Activated naive CD4-positive, alpha-beta T cell treated with anti-CD3 and anti-CD28 coated beads, Interleukin-2, amount 50 U/mL, for 16 hours (primary cell): ENCODE measurements at regions not wholly inside any gene's neighbourhood (a gene's known extent, or its start where the extent isn't known, plus 50 kb on each side); places are given as distances from the start of the nearest gene placed in this dataset.
"Not testable (repeated sequence)": the region's sequence is repeated elsewhere in the genome, so short reads cannot be mapped to it uniquely, and the experiment has no call there.

Experiments used
- DNase-seq: peaks from one replicate; pipeline ENCODE4 v3.0.0-alpha.2; 2020

DNA sequence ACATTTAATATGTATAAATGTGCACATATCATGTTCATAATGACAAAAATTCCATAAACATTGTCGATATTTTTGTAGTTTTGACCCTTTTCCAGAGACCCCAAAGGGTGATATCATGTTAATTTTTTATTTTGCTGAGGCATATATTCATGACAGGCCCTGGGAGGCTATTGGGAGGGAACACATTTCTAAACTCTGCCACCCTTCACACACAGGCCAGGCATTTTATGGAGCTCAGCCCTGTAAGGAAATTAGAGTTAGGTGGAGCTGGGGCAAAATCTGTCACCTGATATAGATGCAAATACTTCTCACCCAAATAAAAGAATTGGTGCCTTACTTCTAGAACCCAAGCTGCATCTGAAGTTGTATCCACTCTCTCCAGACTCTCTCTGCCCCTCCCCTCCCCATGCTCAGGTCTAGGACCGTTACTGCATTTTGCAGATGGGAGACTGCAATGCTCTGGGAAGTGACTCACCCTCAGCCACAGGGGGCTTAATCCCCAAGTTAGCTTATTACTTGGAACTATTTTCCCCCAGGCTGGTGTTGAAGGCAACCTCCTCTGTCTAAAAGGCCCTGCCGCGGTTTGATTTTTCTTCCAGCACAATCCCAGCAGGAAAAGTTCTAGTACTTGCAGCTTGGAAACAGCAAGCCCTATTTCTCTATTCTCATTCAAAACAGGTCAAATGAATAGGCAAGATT, 238.9 kb downstream of the EMP1 start:
- no peak for DNase-seq

DNA sequence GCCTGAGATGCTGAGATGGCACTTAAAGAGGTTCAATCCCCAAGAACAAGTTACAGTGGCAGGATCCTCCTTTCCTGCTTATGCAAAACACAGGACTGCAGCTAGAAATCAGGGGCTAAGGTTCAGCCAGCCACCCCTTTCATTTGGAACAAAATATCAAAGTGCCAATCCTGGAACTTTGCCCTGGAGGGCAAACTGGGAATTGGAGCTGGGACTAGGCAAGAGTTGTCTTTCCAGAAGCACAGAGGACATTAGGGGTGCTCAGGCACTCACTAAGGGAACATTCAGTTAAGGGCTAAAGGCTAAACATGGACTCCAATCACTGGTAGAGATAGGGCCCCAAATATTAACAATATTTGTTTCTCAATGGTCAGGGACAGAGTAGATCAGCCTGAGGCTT, 237.2 kb downstream of the EMP1 start:
- no peak for DNase-seq

DNA sequence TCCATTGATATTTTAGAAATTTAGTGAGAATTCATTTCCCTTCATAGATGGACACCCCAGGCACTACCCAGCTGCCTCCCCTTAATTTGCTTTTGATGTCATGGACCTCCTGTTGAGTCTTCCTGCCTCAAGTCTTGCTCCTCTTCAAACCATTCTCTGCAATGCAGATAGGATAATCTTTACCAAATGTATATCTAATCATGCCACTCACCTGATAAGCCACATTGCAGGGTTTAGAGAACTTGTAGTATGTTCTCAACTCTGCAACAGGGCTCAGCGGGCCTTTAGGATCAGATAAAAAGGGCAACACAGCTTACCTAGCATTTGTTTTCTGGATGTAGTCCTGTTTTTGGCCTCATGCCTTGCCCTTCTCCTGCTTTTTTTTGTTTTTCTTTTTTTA, 234.5 kb downstream of the EMP1 start:
- DNase-seq = no peak

DNA sequence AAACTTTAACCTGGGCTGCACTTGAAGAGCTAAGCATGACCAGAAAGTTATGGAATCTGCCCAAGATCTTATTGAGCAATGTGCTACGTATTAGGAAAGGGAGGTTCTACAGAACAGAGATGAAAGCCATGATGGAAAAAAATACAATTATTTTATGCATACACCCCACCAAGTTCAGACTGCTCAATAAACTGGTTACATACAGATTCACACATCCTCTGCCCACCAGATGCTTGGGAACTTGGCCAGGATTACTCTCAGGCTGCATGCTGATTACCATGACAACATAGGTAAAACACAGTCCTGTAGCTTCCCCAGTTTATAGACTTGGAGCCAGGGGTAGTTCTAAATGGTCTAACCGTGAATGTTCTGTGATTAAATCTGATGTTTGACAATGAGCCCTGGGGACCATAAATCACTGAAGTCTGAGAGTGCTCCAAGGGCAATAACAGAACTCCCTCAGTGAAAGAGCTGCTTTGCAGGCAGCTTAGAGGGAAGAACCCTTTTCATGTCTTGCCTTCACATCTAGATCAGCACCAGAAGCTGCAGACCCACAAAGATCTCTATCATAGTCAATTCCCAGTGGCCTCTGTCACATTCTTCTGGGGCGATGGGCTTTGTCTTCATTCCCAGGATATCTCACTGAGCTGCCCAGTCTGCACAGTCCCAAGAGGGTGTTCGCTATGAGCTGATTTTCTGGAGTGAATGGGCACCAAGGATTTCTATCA, 232.2 kb downstream of the EMP1 start:
- DNase-seq = no peak

DNA sequence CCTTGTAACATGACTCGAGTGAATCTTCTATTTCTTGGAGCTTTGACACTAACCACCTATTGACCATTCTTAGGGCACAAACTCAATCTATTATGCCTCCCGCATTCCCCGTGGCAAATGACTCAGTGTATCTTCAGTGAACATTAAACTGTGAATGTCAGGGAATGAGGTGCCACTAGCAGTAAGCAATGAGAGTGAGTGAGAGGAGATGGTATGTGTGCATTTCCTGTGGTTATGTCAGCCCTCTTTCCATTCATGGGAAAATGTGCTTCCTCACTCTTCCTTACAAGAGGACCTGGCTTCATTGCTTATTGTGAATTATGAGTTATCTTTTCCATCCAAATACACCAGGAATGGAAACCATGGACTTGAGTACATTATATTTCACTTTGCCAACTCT, 229.2 kb downstream of the EMP1 start:
- no peak for DNase-seq

DNA sequence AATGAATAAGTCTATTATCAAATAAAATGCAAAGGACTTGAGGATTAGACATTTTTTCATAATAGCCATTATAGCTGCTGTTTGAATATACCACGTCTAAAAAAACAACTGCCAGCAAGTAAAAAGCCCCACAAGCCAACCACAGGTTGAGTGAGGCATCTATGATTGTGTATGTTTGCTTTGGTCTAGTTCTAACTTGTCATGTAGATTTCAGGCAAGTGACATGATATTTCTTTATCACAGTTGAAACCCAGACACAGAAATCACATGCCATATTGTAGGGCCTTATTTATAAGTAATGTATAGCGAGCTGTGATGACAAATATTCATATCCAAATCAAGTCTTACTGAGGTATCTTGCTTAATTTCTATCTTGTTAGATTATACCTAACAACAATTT, 225.8 kb downstream of the EMP1 start:
- no peak for DNase-seq

DNA sequence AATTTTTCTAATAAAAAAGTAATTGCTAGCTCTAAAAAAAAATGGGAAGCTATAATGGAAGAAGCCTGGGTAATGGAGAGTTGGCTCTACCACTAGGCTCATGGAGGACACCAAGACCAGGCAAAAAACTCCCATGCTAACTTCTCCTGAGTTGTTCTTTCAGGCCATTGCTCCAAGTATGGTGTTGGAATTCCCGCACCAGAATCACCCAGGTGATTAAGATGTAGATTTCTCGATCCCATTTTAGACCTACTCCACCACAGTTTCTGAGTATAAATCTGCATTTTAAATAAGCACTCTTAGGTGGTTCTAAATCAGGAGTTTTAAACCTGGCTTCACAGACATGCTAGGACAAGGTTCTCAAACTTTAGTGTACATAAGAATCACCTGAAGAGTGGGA, 221.0 kb downstream of the EMP1 start:
- DNase-seq = no peak

DNA sequence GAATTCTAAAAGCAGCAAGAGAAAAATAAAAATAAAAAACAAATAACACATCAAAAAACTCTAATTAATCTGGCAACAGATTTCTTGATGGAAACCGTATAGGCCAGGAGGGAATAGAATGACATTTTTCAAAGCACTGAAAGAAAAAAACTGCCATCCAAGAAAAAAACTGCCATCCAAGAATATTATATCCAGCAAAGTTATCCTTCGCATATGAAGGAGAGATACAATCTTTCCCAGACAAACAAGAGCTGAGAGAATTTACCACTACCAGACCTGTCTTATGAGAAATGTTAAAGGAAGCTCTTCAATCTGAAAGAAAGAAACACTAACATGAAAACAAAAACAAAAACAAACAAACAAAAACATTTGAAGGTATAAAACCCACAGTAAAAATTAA, 214.8 kb downstream of the EMP1 start:
- DNase-seq = no peak

DNA sequence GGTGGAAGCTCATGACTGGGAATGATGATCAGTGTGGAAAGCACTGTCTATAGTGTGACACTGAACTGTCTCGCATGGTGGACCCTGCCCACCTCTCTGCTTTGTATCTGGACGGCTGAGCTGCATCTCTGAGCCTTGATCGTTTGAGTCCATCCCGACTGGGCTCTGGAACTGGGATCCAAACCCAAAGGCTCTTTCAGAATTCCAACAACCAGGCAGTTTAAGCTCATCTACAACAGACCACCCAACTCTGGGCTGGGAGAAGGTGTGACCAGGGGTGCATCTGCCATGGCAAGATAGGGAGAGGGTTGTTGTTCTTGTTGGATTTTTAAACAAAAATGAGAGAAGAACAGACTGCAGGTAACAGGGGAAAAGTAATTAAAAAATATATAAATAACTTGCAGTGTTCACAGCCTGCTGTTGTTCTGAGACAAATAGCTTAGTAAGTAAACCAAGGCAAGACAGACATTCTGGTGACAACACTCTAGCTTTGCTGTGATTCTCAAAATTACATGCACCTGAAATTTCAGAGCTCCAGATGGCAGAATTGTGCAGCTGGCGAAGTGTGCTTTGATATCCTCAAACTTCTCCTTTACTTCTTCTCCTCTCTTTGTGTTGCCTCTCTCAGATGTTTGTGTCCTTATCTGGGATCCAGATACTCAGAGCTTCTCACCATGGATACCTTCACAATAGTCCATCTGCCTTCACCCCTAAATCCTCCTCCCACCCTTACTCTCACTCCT, 209.6 kb downstream of the EMP1 start:
- DNase-seq = no peak

DNA sequence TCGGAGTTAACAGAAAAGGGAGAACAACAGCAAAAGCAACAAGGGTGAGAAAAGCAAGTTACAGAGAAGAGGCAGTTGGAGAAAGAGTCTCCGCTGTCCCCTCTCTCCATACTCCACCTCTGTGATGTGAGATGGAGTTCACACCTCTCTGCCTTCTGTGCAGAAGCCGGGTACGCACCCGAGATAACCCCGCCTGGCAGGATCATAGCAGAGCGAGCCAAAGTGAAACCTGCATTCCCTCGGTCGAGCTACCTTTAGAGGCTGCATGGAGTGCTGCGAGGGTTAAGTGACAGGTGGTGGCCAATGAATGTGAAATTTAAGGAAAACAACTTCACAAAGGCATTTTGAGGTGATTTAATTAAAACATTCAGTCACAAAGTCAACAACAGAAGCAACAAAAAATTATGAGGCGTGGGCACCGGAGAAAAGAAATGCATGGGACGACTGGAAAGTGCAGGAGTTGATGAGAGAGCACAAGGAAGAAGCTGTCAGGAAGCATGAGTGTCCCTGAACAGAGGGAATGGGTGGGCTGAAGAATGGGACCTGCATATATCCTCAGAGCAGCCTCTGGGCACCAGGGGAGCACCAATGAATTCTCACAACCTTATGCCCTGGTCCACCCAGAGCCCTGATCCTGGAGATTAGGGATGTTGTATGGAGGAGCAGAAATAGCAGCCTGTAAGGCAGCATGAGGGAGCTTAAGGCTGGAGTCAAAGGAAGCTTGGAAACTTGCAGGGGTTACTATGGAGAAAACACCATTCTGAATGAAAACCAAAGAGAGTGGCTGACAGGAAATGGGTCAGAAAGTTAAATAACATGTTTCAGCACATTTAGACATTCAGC, 208.3 kb downstream of the EMP1 start:
- DNase-seq = no peak

DNA sequence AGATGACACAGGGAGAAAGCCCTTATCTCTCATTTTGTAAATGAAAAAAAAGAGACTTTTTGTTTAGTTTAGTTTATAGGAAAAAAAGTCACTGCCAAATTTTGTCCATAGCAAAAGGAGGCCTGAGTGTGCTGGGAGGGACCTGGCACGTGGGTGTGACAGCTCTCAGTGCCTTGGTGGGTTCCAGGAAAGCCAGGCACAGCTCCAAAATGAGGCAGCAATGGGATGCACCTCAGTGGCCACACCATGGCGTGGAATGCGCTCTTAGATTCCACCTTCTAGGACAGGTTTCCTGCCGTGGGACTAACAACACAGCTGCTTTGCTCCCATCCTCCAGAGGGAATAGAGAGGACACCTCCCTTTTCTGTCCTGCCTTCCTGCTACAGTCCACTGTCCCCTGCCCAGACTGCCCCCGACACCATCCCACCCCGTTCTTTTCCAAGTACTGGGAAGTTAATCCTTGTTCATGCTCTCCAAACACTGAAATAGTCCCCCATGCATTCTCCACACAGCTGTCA, 207.6 kb downstream of the EMP1 start:
- no peak for DNase-seq

DNA sequence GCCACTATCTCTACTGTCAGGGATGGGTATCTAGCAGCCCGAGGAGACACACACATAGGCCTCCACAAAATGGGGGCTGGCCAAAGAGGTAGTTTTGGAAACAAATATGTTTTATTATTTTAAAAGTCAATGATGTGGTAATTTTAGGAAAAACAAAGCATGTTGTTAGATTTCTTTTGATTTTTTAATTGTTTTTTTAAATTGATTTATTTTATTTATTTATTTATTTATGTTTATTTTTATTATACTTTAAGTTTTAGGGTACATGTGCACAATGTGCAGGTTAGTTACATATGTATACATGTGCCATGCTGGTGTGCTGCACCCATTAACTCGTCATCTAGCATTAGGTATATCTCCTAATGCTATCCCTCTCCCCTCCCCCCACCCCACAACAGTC, 194.8 kb downstream of the EMP1 start:
- DNase-seq = not testable (repeated sequence)

DNA sequence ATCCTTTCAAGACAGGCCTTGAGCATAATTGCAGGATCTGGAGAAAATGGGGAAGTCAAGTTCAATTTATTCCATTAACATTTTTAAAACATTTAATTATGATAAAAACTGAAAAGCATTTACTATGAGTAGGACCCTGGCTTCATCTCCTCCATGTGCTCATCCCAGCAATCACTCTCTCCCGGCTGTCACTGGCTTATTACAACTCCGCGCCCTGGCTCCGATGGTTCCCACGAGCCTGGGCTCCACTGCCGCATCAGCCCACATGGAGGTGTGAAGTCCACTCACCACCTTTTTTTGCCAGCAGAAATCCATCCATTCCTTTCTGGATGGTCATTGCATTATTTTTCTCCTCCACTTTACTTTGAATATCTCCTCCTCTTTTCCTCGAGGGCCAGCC, 194.4 kb downstream of the EMP1 start:
- DNase-seq = no peak

DNA sequence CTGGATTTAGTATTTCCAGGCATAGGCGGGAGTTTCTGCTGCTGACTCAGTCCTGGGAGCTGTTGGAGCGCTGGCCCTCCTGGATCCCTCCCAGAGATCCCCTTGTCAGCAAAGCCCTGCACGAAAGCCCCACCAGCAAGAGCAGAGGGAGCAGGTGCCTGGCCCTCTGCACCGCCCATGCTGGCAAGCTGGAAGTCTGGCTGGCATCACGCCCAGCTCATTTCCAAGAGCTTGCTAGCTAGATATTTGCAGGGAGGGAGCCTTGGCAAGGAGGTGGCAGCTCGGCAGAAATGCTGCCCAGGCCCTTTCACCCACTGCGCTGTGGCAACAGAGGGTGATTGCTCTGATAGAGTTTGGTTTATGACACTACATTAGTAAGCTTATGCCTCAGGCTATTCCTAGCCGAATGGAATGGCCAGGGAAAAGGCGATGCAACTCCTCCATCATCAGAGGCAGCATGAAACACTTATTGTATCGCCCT, 193.9 kb downstream of the EMP1 start:
- no peak for DNase-seq

DNA sequence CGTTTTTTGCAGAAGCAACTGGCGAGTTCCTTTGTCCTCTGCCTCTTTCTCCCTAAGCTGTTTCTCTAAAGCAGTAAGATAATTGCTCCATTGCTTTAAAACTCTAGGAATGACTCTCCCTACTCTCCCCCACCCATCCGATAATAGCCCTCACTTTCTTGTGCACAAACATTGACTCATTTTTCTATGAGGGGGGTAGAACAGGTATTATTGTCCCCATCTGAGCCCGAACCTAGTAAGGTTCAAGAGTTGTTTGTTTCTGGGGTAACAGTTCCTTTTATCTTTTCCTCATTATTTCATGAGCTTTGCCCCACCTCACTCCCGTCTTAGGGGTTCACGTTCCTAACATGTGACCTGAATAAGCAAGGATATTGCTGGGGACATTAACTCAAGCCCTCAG, 190.6 kb downstream of the EMP1 start:
- DNase-seq = no peak

DNA sequence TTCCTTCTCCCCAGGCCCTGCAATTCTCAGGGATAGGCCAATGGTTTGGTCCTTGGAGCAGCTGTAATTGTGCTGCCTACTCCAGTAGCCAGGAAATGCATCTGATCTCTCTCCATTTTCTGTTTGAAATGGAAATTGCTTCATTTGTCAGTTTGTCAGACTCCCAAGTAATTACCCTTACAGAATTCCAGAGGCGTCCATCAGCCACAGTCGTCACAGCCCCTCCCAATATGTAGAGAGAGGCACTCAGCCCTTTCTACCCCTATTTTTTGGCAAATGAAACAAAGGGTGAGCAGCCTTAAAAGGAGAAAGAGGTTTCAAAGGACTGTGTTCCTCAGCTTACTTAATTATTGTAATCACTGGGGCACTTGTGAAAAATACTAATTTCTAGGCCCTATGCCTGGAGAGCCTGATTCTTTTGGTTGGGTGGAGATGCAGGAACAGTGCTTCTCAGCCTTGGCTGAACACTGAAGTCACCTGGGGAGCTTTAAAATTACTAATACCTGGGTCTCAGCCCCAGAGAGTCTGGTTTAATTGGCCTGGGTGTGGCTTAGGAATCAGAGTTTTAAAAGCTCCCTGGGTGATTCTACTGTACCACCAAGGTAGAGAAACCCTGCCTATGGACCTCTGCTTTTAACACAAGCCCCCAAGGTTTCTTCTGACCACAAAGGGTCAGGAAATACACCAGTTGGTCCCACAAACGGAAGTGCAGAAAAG, 190.0 kb downstream of the EMP1 start:
- no peak for DNase-seq

DNA sequence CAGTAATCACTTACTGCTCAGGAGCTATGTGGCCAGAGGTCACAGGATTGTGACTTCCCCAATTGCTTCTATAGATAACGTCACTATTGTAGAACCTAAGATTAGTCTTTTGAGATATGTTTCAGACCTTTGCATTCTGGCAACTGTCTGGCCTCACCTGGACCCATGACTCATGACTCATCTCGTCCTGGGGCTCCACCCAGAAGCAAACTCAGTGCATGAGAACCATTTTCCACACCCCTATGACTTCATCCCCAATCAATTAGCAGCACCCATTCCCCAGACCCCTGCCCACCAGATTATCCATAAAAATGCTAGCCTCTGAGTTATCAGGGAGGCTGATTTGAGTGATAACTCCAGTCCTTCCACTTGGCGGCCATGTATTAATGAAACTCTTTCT, 186.9 kb downstream of the EMP1 start:
- no peak for DNase-seq

DNA sequence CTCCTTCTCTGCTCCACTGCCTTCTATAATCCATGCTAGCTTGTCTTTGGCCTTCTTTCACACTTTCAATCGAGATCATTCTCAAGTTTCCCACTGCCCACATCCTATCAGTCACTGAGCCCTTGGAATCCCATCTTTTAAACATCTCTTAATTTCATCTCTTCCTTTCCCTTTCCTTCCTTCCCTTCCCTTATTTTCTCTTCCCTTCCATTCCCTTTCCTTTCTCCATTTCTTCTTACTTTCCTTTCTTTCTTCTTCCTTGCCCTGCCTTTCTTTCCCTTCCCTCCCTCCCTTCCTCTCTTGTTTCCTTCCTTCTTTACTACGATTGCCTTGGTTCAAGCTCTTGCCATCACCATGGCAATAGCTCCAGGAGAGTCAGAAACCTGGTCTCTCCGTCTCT, 183.8 kb downstream of the EMP1 start:
- no peak for DNase-seq

DNA sequence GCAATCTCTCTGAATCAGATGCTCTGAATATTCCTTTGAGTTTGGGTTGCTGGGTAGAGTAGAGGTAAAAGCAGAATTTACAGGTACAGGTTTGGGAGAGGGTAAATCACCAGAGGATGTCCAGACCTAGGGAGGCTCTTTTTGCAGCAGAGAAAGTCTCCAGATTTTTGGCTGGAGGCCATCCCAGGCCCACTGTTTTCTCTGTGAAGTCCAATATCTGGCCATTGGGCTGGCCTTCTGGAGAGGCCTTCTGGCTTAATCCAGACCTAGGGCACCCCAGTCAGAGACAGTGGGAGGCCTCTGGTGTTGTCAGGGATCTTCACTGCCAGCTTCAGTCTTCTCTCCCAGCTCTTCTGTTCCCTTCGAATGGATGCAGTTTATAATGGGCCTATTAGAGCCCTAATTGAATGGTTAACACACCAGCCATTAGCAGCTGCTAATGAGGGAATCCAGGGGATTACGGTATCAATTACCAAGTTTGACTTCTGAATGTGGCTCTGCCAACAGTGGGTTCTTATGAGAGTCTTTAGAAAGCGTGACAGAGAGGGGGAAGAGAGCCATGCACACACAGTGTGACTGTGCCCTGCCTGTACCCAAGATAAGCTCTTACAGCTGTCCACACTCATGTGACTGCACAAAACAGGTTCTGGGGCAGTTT, 183.1 kb downstream of the EMP1 start:
- DNase-seq = no peak

DNA sequence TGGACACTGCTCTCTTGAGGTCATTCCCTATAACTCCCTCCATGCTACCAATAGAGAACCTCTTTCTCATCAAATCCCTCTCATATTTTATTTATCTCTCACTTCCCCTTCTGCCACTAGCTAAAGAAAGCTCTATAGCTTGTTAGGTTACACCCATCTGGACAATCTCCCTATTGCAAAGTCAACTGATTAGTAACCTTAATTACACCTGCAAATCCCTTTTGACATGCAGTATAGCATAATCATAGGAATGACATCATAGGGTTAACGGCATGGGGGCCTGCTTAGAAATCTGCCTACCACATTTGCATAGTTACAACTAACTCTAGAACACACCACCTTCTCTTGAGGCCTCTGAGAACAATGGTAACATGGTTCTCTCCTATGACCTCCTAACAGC, 181.2 kb downstream of the EMP1 start:
- no peak for DNase-seq

DNA sequence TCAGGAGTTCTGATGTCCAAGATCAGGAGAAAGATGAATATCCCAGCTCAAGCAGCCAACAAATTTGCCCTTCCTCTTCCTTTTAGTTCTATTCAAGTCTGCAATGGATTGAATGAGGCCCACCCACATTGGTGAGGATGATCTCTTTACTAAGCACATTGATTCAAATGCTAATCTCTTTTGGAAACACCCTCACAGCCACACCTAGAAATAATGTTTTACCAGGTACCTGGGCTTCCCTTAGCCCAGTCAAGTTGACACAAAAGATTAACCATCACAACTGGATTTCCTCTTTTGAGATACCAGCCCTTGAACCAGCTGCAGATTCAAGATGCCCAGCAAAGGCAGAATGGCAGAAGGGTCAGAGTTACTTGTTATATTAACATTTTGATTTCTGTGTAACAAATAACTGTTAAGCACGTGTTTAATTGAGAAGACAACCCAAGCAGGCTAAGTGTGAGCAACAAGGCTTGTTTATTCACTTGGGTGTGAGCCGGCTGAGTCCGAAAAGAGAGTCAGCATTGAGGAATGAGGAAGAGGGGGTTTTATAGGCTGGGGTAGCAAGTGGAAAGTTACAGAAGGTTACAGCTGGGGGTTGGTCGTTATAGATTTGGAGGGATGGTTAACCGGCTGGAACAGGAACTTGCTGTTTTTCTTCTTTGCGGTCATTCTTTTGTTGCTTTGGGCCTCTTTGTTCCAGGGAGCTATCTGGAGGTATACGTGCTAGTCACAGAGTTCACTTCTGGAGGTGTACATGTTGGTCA, 180.3 kb downstream of the EMP1 start:
- no peak for DNase-seq
